B cell (primary cell): ENCODE measurements at regions not wholly inside any gene's neighbourhood (a gene's known extent, or its start where the extent isn't known, plus 50 kb on each side); places are given as distances from the start of the nearest gene placed in this dataset.

Experiments
- ATAC-seq: fragments of 200-7000 bp; cut with Tn5 transposase; one replicate; pipeline ENCODE4 v1.10.0; 2021; ENCODE audit warnings: low read depth, mild to moderate bottlenecking, moderate number of reproducible peaks, moderate library complexity
- CTCF ChIA-PET: fragments of 350-600 bp; sonication (Branson Sonifier 250); formaldehyde crosslinking; loops from one replicate; lab custom pipeline; 2021; ENCODE audit warnings: antibody characterized with exemption, inconsistent platforms; lab: Charles Lee
- POLR2A ChIA-PET: fragments of 350-600 bp; sonication (Branson Sonifier 250); formaldehyde crosslinking; loops from one replicate; lab custom pipeline; 2021; ENCODE audit warnings: antibody characterized with exemption; lab: Charles Lee
- DNase-seq: peaks from one replicate; pipeline ENCODE4 v3.0.0; 2013
- H2AFZ ChIP-seq: 2 replicates; pipeline ENCODE4 v1.6.1; 2012; ENCODE audit warnings: mild to moderate bottlenecking, low read depth, low read length; ENCODE audit not compliant: insufficient read depth, poor library complexity, severe bottlenecking
- H3K27ac ChIP-seq, 2 donors: 1 replicate in 1 of 2; 2 replicates in 1 of 2; pipeline ENCODE4 v1.5.1; 2012 to 2013; ENCODE audit warnings: low read length in 2 of 2, mild to moderate bottlenecking in 2 of 2, moderate library complexity in 1 of 2
- H3K27me3 ChIP-seq, 4 experiments: fragments of 200-600 bp in 1 of 4; sonication (generic) in 1 of 4; replicated peaks in 1 of 4; 1 replicate in 2 of 4; 2 replicates in 2 of 4; pipeline versions ENCODE4 v1.6.1 to v1.7.0; 2013 to 2016; ENCODE audit warnings: low read length in 3 of 4, mild to moderate bottlenecking in 2 of 4, mixed read lengths in 1 of 4, moderate library complexity in 1 of 4; ENCODE audit not compliant: insufficient read depth in 4 of 4, control insufficient read depth in 3 of 4; ENCODE audit errors: control extremely low read depth in 1 of 4
- H3K36me3 ChIP-seq, 2 experiments: replicated peaks in 1 of 2; 1 replicate in 1 of 2; 2 replicates in 1 of 2; pipeline versions ENCODE4 v1.6.1 to v1.7.1; 2013; ENCODE audit warnings: low read length in 1 of 2; ENCODE audit not compliant: insufficient read depth in 2 of 2, control insufficient read depth in 1 of 2; ENCODE audit errors: control extremely low read depth in 1 of 2, extremely low read depth in 1 of 2
- H3K4me1 ChIP-seq, 2 donors: fragments of 200-600 bp in 1 of 2; sonication (generic) in 1 of 2; 1 replicate in 1 of 2; 2 replicates in 1 of 2; pipeline versions ENCODE4 v1.5.1 to v1.6.1; 2013 to 2017; ENCODE audit warnings: low read length in 2 of 2; ENCODE audit not compliant: control insufficient read depth in 2 of 2, insufficient read depth in 2 of 2
- H3K4me2 ChIP-seq: replicated peaks from 2 replicates; pipeline ENCODE3; 2012; ENCODE audit warnings: mild to moderate bottlenecking, low read depth, low read length; ENCODE audit not compliant: poor library complexity, severe bottlenecking
- H3K4me3 ChIP-seq, 5 experiments: fragments of 200-600 bp in 1 of 5; sonication (generic) in 1 of 5; 1 replicate in 3 of 5; 2 replicates in 2 of 5; pipeline versions ENCODE4 v1.5.1 to v1.7.0; 2011 to 2016; ENCODE audit warnings: low read length in 4 of 5, mild to moderate bottlenecking in 4 of 5, low read depth in 2 of 5, control low read depth in 1 of 5, moderate library complexity in 1 of 5; ENCODE audit not compliant: insufficient read depth in 1 of 5; ENCODE audit errors: control extremely low read depth in 1 of 5, extremely low read depth in 1 of 5
- H3K79me2 ChIP-seq: fragments of 200-600 bp; sonication (generic); one replicate; pipeline ENCODE4 v1.6.0; 2016; ENCODE audit warnings: low read length; ENCODE audit not compliant: control insufficient read depth, insufficient read depth
- H3K9ac ChIP-seq: fragments of 200-600 bp; sonication (generic); 2 replicates; pipeline ENCODE4 v1.6.1; 2017; ENCODE audit warnings: mild to moderate bottlenecking, low read length, moderate library complexity
- H3K9me3 ChIP-seq, 3 donors: one replicate each; pipeline versions ENCODE4 v1.6.1 to v1.7.1; 2013; ENCODE audit warnings: low read length in 2 of 3; ENCODE audit not compliant: control insufficient read depth in 2 of 3, insufficient read depth in 1 of 3; ENCODE audit errors: control extremely low read depth in 1 of 3
- H4K20me1 ChIP-seq: 2 replicates; pipeline ENCODE4 v1.6.0; 2012; ENCODE audit warnings: mild to moderate bottlenecking, low read length; ENCODE audit not compliant: insufficient read depth, control insufficient read depth, poor library complexity, severe bottlenecking
- H3K27ac Mint-ChIP-seq: one replicate; pipeline ENCODE4 v1.8.0; 2021; ENCODE audit warnings: mixed read lengths
- H3K27me3 Mint-ChIP-seq: one replicate; pipeline ENCODE4 v1.8.0; 2021; ENCODE audit warnings: mixed read lengths
- H3K4me1 Mint-ChIP-seq: one replicate; pipeline ENCODE4 v1.8.0; 2021; ENCODE audit warnings: mixed read lengths
- H3K4me3 Mint-ChIP-seq: one replicate; pipeline ENCODE4 v1.8.0; 2021; ENCODE audit warnings: mixed read lengths
- H3K9me3 Mint-ChIP-seq: one replicate; pipeline ENCODE4 v1.8.0; 2022; ENCODE audit warnings: mixed read lengths; ENCODE audit not compliant: insufficient read depth
- EZH2 ChIP-seq: IDR thresholded peaks from 2 replicates; pipeline ENCODE4 v1.6.1; 2012; ENCODE audit warnings: borderline replicate concordance, low read depth, mild to moderate bottlenecking, moderate library complexity, low read length; ENCODE audit not compliant: insufficient read depth, poor library complexity, severe bottlenecking
- WGBS: methylation state at CpG from one replicate; pipeline ENCODE4 v1.1.5; 2013; ENCODE audit warnings: missing lambda C conversion rate; ENCODE audit not compliant: insufficient coverage; 5-methylcytosine and 5-hydroxymethylcytosine counted together
- intact Hi-C: fragments of 100-400 bp; cut with micrococcal nuclease; formaldehyde crosslinking; loops from one replicate; pipeline ENCODE4 v1.10.0; 2022
- TF ChIP-seq, protein P1 (sequence below): fragments of 200-600 bp; IDR thresholded peaks from one replicate; pipeline ENCODE4 v1.8.0; 2022; ENCODE audit warnings: antibody characterized with exemption, mild to moderate bottlenecking

DNA sequence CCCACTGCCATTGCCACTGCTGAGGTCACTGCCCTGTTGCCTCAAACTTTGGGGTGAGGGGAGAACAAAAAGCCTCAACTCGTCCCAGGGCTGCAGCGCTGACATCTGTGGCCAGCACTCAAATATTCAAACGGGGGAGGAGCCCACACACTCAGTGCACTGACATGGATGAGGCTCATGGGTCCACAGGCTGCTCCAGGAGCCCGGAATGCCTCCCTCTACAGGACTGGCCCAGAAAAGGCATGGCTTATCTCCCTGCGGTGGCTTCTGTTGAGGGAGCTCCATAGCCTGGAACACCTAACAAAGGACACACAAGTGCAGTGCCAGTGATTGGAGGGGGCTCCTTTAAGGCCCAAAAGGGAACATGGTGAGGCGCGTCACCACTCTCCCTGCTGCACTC, 341.1 kb upstream of the LUZP2 start:
- Histone ChIP-seq H4K20me1 (no peaks in the 10 kb centered on the region), H3K27me3 (no peaks in the 10 kb centered on the region), H3K9me3 (no peaks in the 10 kb centered on the region)

DNA sequence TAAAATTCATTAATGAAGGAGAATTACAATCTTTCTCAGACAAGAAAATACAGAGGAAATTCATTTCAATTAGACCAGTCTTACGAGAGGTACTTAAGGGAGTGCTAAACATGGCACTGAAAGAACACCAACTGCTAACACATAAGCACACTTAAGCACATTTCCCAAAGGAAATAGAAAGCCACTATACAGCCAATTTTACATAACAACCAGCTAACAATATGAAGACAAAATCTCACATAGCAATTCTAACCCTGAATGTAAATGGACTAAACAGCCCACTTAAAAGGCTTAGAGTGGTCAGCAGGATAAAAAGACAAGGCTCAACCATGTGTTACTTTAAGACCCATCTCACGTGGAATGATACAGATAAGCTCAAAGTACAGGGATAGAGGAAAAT, 339.5 kb upstream of the LUZP2 start:
- no peaks in the 10 kb centered on the region for H3K27me3 ChIP-seq
- Mint-ChIP-seq H3K4me1 (no peaks in the 10 kb centered on the region), H3K9me3 (peaks cover under 1% of the 10 kb centered on the region), H3K4me3 (no peak overlapping the region), H3K27me3 (no peaks in the 10 kb centered on the region), H3K27ac (no peak overlapping the region)
- no peaks in the 10 kb centered on the region for H3K36me3 ChIP-seq
- DNase-seq (no peak), ATAC-seq (no peak)
- H3K9ac ChIP-seq: no peak overlapping the region
- no peak overlapping the region for H3K4me2 ChIP-seq
- no peak overlapping the region for H2AFZ ChIP-seq
- ChIA-PET CTCF (no interaction called here), POLR2A (no interaction called here)
- H3K9me3 ChIP-seq: no peaks in the 10 kb centered on the region
- no peak overlapping the region for H3K27ac ChIP-seq
- TF ChIP-seq, protein P1, sequence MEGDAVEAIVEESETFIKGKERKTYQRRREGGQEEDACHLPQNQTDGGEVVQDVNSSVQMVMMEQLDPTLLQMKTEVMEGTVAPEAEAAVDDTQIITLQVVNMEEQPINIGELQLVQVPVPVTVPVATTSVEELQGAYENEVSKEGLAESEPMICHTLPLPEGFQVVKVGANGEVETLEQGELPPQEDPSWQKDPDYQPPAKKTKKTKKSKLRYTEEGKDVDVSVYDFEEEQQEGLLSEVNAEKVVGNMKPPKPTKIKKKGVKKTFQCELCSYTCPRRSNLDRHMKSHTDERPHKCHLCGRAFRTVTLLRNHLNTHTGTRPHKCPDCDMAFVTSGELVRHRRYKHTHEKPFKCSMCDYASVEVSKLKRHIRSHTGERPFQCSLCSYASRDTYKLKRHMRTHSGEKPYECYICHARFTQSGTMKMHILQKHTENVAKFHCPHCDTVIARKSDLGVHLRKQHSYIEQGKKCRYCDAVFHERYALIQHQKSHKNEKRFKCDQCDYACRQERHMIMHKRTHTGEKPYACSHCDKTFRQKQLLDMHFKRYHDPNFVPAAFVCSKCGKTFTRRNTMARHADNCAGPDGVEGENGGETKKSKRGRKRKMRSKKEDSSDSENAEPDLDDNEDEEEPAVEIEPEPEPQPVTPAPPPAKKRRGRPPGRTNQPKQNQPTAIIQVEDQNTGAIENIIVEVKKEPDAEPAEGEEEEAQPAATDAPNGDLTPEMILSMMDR: no peak
- no peak for TF ChIP-seq EZH2
- H3K4me3 ChIP-seq: no peak overlapping the region
- intact Hi-C loops: no loop called here
- H3K4me1 ChIP-seq: no peaks in the 10 kb centered on the region
- no peaks in the 10 kb centered on the region for H3K79me2 ChIP-seq
- 88% methylated on average over 1 of the region's 2 CpGs for WGBS
- H4K20me1 ChIP-seq: no peaks in the 10 kb centered on the region

More for the DNA sequence above, 341.1 kb upstream of the LUZP2 start:
- no peaks in the 10 kb centered on the region for H3K4me1 Mint-ChIP-seq
- intact Hi-C loops: no loop called here
- 92% methylated on average over 6 of the region's 7 CpGs for WGBS
- Histone ChIP-seq H3K27ac (no peak overlapping the region), H3K9ac (no peak overlapping the region), H3K79me2 (no peaks in the 10 kb centered on the region), H3K4me2 (no peak overlapping the region), H3K4me1 (no peaks in the 10 kb centered on the region), H3K4me3 (no peak overlapping the region), H3K36me3 (no peaks in the 10 kb centered on the region), H2AFZ (no peak overlapping the region)
- ATAC-seq: no peak
- no peaks in the 10 kb centered on the region for H3K9me3 Mint-ChIP-seq
- TF ChIP-seq EZH2: no peak
- TF ChIP-seq, protein P1: no peak
- no peak overlapping the region for H3K27ac Mint-ChIP-seq
- ChIA-PET POLR2A (no interaction called here), CTCF (no interaction called here)
- H3K27me3 Mint-ChIP-seq: no peaks in the 10 kb centered on the region
- no peak overlapping the region for H3K4me3 Mint-ChIP-seq
- DNase-seq: no peak
